ENCODE measurements at regions not wholly inside any gene's neighbourhood (a gene's known extent, or its start where the extent isn't known, plus 50 kb on each side); places are given as distances from the start of the nearest gene placed in this dataset.

GRCh38 chr13:31395090-31395489 lies 195.3 kb downstream of the B3GLCT start:
- TF ChIP-seq POLR2A (IDR thresholded peaks at IDR 0.05; ENCODE audit: low read depth, low read length) (no peak), POLR2AphosphoS5 (IDR thresholded peaks at IDR 0.05; ENCODE audit: low read depth, low read length) (no peak), TAF1 (IDR thresholded peaks at IDR 0.05; ENCODE audit: low read depth, low read length) (no peak), SPI1 (IDR thresholded peaks at IDR 0.05; ENCODE audit: low read depth, low read length) (no peak), POU2F2 (IDR thresholded peaks at IDR 0.05; ENCODE audit: low read depth, low read length) (no peak)

Measured in GM12891 (cell line).